SK-N-SH (cell line): ENCODE measurements at regions not wholly inside any gene's neighbourhood (a gene's known extent, or its start where the extent isn't known, plus 50 kb on each side); places are given as distances from the start of the nearest gene placed in this dataset.
A peak's percentile ranks its signal among the peaks of the same experiment; 100 is the strongest.

Source experiments
- CTCF ChIA-PET: fragments of 300-600, 350-600 bp; formaldehyde crosslinking; extraction: SDS; loops from one replicate; lab custom pipeline; 2021; lab: Yijun Ruan, JAX
- POLR2A ChIA-PET: fragments of 350-600 bp; sonication (Branson Sonifier 250); formaldehyde crosslinking; extraction: SDS; loops from one replicate; lab custom pipeline; 2020; ENCODE audit warnings: antibody characterized with exemption, inconsistent platforms; lab: Yijun Ruan, JAX
- DNase-seq: peaks from one replicate; pipeline ENCODE4 v3.0.0; 2012
- H2AFZ ChIP-seq: fragments of 200-600 bp; sonication (generic); 2 replicates; pipeline ENCODE4 v1.8.1; 2016; ENCODE audit warnings: antibody characterized with exemption, mild to moderate bottlenecking, low read depth
- H3F3A ChIP-seq: fragments of 200-600 bp; sonication (generic); replicated peaks from 2 replicates; pipeline ENCODE3; 2016; ENCODE audit warnings: antibody characterized with exemption, mild to moderate bottlenecking; ENCODE audit not compliant: insufficient read depth
- H3K27ac ChIP-seq, 2 experiments: fragments of 200-500 bp in 1 of 2; fragments of 200-600 bp in 1 of 2; sonication (Bioruptor generic) in 1 of 2; sonication (generic), shearing (Covaris generic) in 1 of 2; 2 replicates each; pipeline versions ENCODE4 v1.5.1 to v1.6.1; 2014 to 2016; ENCODE audit warnings: low read depth in 2 of 2, inconsistent platforms in 1 of 2, low read length in 1 of 2, mild to moderate bottlenecking in 1 of 2, mixed read lengths in 1 of 2
- H3K27me3 ChIP-seq: fragments of 200-600 bp; sonication (generic), shearing (Covaris generic); 2 replicates; pipeline ENCODE4 v1.6.1; 2016; ENCODE audit warnings: mixed run types; ENCODE audit not compliant: insufficient read depth
- H3K36me3 ChIP-seq, 2 experiments: fragments of 200-500 bp in 1 of 2; fragments of 200-600 bp in 1 of 2; sonication (Bioruptor generic) in 1 of 2; sonication (generic) in 1 of 2; replicated peaks in 1 of 2; 2 replicates each; pipeline versions ENCODE3 to v1.5.1; 2014 to 2016; ENCODE audit warnings: low read length in 1 of 2, mild to moderate bottlenecking in 1 of 2; ENCODE audit not compliant: insufficient read depth in 2 of 2, control insufficient read depth in 1 of 2
- H3K4me1 ChIP-seq, 2 experiments: fragments of 200-500 bp in 1 of 2; fragments of 200-600 bp in 1 of 2; sonication (Bioruptor generic) in 1 of 2; sonication (generic), shearing (Covaris generic) in 1 of 2; 2 replicates each; pipeline versions ENCODE4 v1.5.1 to v1.6.1; 2014 to 2016; ENCODE audit warnings: low read depth in 1 of 2, low read length in 1 of 2, mixed run types in 1 of 2; ENCODE audit not compliant: insufficient read depth in 2 of 2, control insufficient read depth in 1 of 2
- H3K4me2 ChIP-seq: fragments of 200-600 bp; sonication (generic), shearing (Covaris generic); 2 replicates; pipeline ENCODE4 v1.6.1; 2017; ENCODE audit warnings: mixed run types
- H3K4me3 ChIP-seq, 2 experiments: fragments of 200-500 bp in 1 of 2; fragments of 200-600 bp in 1 of 2; sonication (Bioruptor generic) in 1 of 2; sonication (generic), shearing (Covaris generic) in 1 of 2; 2 replicates each; pipeline versions ENCODE4 v1.5.1 to v1.8.1; 2014 to 2016; ENCODE audit warnings: low read depth in 2 of 2, inconsistent platforms in 1 of 2, low read length in 1 of 2, mild to moderate bottlenecking in 1 of 2, mixed read lengths in 1 of 2, moderate library complexity in 1 of 2
- H3K79me2 ChIP-seq: fragments of 200-600 bp; sonication (generic); 2 replicates; pipeline ENCODE4 v1.8.1; 2017; ENCODE audit warnings: mild to moderate bottlenecking; ENCODE audit not compliant: insufficient read depth
- H3K9ac ChIP-seq: fragments of 200-600 bp; sonication (generic); 2 replicates; pipeline ENCODE4 v1.6.1; 2017; ENCODE audit warnings: mixed run types
- H3K9me2 ChIP-seq: fragments of 200-600 bp; sonication (generic); 2 replicates; pipeline ENCODE4 v1.6.1; 2017; ENCODE audit warnings: mixed run types
- H3K9me3 ChIP-seq: fragments of 200-600 bp; sonication (generic); 2 replicates; pipeline ENCODE4 v1.6.1; 2017; ENCODE audit warnings: mixed run types, mild to moderate bottlenecking, moderate library complexity
- H4K20me1 ChIP-seq: fragments of 200-600 bp; sonication (generic); 2 replicates; pipeline ENCODE4 v1.6.1; 2017; ENCODE audit warnings: mild to moderate bottlenecking, mixed run types; ENCODE audit not compliant: insufficient read depth
- ELF1 ChIP-seq: IDR thresholded peaks from 2 replicates; pipeline ENCODE4 v1.4.0; 2012
- EP300 ChIP-seq, 2 experiments: IDR thresholded peaks; 2 replicates each; pipeline versions ENCODE4 v1.4.0 to v1.6.1; 2012; ENCODE audit warnings: borderline replicate concordance in 1 of 2, low read depth in 1 of 2, low read length in 1 of 2
- FOXJ3 ChIP-seq: sonication (generic); formaldehyde crosslinking; IDR thresholded peaks from 2 replicates; pipeline ENCODE4 v1.5.1; 2020; ENCODE audit warnings: mild to moderate bottlenecking, missing genetic modification reagents
- FOXM1 ChIP-seq: IDR thresholded peaks from 2 replicates; pipeline ENCODE4 v1.4.0; 2012; ENCODE audit warnings: low read depth, mild to moderate bottlenecking
- GATA2 ChIP-seq: sonication (generic); formaldehyde crosslinking; IDR thresholded peaks from 2 replicates; pipeline ENCODE4 v1.5.0; 2020; ENCODE audit warnings: mild to moderate bottlenecking, missing genetic modification reagents
- JUND ChIP-seq: IDR thresholded peaks from 2 replicates; pipeline ENCODE4 v1.4.0; 2012
- MEF2A ChIP-seq: IDR thresholded peaks from 2 replicates; pipeline ENCODE4 v1.4.0; 2012; ENCODE audit warnings: low read depth, borderline replicate concordance
- MXI1 ChIP-seq: IDR thresholded peaks from 2 replicates; pipeline ENCODE4 v1.6.1; 2012; ENCODE audit warnings: mild to moderate bottlenecking, low read depth, low read length, improper control_type of control experiment
- NRF1 ChIP-seq: IDR thresholded peaks from 2 replicates; pipeline ENCODE4 v1.6.1; 2012; ENCODE audit warnings: low read depth, mild to moderate bottlenecking, low read length
- RCOR1 ChIP-seq: fragments of 150-350 bp; IDR thresholded peaks from 2 replicates; pipeline ENCODE4 v1.6.1; 2017; ENCODE audit warnings: antibody characterized with exemption, low read length
- RFX5 ChIP-seq: IDR thresholded peaks from 2 replicates; pipeline ENCODE4 v1.6.1; 2012; ENCODE audit warnings: mild to moderate bottlenecking, improper control_type of control experiment, low read length
- RXRA ChIP-seq: IDR thresholded peaks from 2 replicates; pipeline ENCODE4 v1.4.0; 2012; ENCODE audit warnings: low read depth, mild to moderate bottlenecking, borderline replicate concordance
- SMC3 ChIP-seq: IDR thresholded peaks from 2 replicates; pipeline ENCODE4 v1.6.1; 2012; ENCODE audit warnings: low read depth, low read length, improper control_type of control experiment
- TAF1 ChIP-seq: IDR thresholded peaks from 2 replicates; pipeline ENCODE4 v1.6.1; 2012; ENCODE audit warnings: low read depth, mild to moderate bottlenecking, low read length, moderate library complexity, borderline replicate concordance
- TCF12 ChIP-seq: IDR thresholded peaks from 2 replicates; pipeline ENCODE4 v1.4.0; 2012
- TEAD4 ChIP-seq: IDR thresholded peaks from 2 replicates; pipeline ENCODE4 v1.4.0; 2012; ENCODE audit warnings: mild to moderate bottlenecking, borderline replicate concordance; ENCODE audit not compliant: insufficient read depth
- USF1 ChIP-seq: IDR thresholded peaks from 2 replicates; pipeline ENCODE4 v1.4.0; 2012; ENCODE audit warnings: low read depth, borderline replicate concordance
- WGBS: methylation state at CpG from one replicate; pipeline ENCODE4 v1.1.6; 2017; ENCODE audit warnings: low lambda C conversion rate; 5-methylcytosine and 5-hydroxymethylcytosine counted together
- TF ChIP-seq, protein P1 (sequence below): fragments of 200-600 bp; sonication (generic); IDR thresholded peaks from 2 replicates; pipeline ENCODE4 v1.6.1; 2017; ENCODE audit warnings: antibody characterized with exemption, mild to moderate bottlenecking, moderate library complexity
- TF ChIP-seq, protein P2 (sequence below): fragments of 150-350 bp; IDR thresholded peaks from 2 replicates; pipeline ENCODE4 v1.6.1; 2017; ENCODE audit warnings: antibody characterized with exemption, low read length, low read depth, borderline replicate concordance
- TF ChIP-seq, protein P3 (sequence below): IDR thresholded peaks from 2 replicates; pipeline ENCODE4 v1.4.0; 2012; ENCODE audit warnings: low read depth

GRCh38 chr4:59223292-59223941 lies 1976.7 kb upstream of the ADGRL3 start:
- peak; percentile 37 for DNase-seq
- ChIA-PET POLR2A (no interaction called here), CTCF (interaction anchor here (0.9 to 1.0 kb wide), 2 partner anchors 34 to 1780 kb away, joined by 3 read pairs; no protein-coding TSS in a partner anchor)
- TF ChIP-seq, protein P1, sequence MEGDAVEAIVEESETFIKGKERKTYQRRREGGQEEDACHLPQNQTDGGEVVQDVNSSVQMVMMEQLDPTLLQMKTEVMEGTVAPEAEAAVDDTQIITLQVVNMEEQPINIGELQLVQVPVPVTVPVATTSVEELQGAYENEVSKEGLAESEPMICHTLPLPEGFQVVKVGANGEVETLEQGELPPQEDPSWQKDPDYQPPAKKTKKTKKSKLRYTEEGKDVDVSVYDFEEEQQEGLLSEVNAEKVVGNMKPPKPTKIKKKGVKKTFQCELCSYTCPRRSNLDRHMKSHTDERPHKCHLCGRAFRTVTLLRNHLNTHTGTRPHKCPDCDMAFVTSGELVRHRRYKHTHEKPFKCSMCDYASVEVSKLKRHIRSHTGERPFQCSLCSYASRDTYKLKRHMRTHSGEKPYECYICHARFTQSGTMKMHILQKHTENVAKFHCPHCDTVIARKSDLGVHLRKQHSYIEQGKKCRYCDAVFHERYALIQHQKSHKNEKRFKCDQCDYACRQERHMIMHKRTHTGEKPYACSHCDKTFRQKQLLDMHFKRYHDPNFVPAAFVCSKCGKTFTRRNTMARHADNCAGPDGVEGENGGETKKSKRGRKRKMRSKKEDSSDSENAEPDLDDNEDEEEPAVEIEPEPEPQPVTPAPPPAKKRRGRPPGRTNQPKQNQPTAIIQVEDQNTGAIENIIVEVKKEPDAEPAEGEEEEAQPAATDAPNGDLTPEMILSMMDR, result no peak
- peak; percentile 56 for TF ChIP-seq GATA2
- no peak for TF ChIP-seq JUND
- peak; percentile 20; the same call in 1 of the 2 replicates for TF ChIP-seq TCF12
- TF ChIP-seq MXI1, result no peak
- peak in 1 of 2 experiments; percentile 39; a peak in 1 of 4 replicates for TF ChIP-seq EP300 (IDR thresholded peaks at IDR 0.05; ENCODE audit: borderline replicate concordance in 1 of 2, low read depth in 1 of 2, low read length in 1 of 2)
- peak; percentile 39; the same call in 1 of the 2 replicates for TF ChIP-seq RCOR1
- TF ChIP-seq SMC3, result no peak
- Histone ChIP-seq H3K27ac (no peak overlapping the region), H3K36me3 (no peaks in the 10 kb centered on the region), H3K4me2 (no peak overlapping the region), H3K4me1 (no peaks in the 10 kb centered on the region; a peak in 1 of 4 replicates), H3K9ac (no peak overlapping the region), H3K9me2 (no peaks in the 10 kb centered on the region), H3K27me3 (no peaks in the 10 kb centered on the region), H3K4me3 (no peak overlapping the region), H2AFZ (no peak overlapping the region), H3K9me3 (peaks cover 5% of the 10 kb centered on the region; the same call in 1 of the 2 replicates), H3K79me2 (no peaks in the 10 kb centered on the region), H4K20me1 (no peaks in the 10 kb centered on the region), H3F3A (no peaks in the 10 kb centered on the region)
- 2% methylated on average over 2 of the region's 2 CpGs for WGBS

- no peak for DNase-seq
- no peaks in the 10 kb centered on the region for H3K79me2 ChIP-seq
- H2AFZ ChIP-seq, result no peak overlapping the region
- no peaks in the 10 kb centered on the region for H3K27me3 ChIP-seq
- H4K20me1 ChIP-seq, result no peaks in the 10 kb centered on the region
- H3K36me3 ChIP-seq, result no peaks in the 10 kb centered on the region
- TF ChIP-seq FOXJ3 (CRISPR knock-in tag) (no peak), RFX5 (no peak), SMC3 (no peak), MEF2A (no peak), TEAD4 (no peak), RCOR1 (no peak), RXRA (no peak), NRF1 (no peak), GATA2 (no peak), TAF1 (no peak), ELF1 (no peak), FOXM1 (no peak), USF1 (no peak)
- TF ChIP-seq, protein P1, result no peak
- TF ChIP-seq, protein P2, sequence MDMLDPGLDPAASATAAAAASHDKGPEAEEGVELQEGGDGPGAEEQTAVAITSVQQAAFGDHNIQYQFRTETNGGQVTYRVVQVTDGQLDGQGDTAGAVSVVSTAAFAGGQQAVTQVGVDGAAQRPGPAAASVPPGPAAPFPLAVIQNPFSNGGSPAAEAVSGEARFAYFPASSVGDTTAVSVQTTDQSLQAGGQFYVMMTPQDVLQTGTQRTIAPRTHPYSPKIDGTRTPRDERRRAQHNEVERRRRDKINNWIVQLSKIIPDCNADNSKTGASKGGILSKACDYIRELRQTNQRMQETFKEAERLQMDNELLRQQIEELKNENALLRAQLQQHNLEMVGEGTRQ, result no peak
- TF ChIP-seq, protein P3, sequence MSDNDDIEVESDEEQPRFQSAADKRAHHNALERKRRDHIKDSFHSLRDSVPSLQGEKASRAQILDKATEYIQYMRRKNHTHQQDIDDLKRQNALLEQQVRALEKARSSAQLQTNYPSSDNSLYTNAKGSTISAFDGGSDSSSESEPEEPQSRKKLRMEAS, result no peak
- H3K4me3 ChIP-seq, result no peak overlapping the region
- no peaks in the 10 kb centered on the region for H3F3A ChIP-seq
- ChIA-PET POLR2A (no interaction called here), CTCF (no interaction called here)
- no peaks in the 10 kb centered on the region for H3K4me1 ChIP-seq
- H3K9ac ChIP-seq, result no peak overlapping the region
- no peaks in the 10 kb centered on the region for H3K9me2 ChIP-seq
- no peaks in the 10 kb centered on the region for H3K9me3 ChIP-seq
- WGBS, result 0% methylated on average over 1 of the region's 3 CpGs
- H3K4me2 ChIP-seq, result no peak overlapping the region
- H3K27ac ChIP-seq, result no peak overlapping the region
These were observed 1961.9 kb upstream of the ADGRL3 start for GRCh38 chr4:59238212-59238611.
